ENCODE measurements at regions not wholly inside any gene's neighbourhood (a gene's known extent, or its start where the extent isn't known, plus 50 kb on each side); places are given as distances from the start of the nearest gene placed in this dataset.

- H3K27me3 Mint-ChIP-seq = no peaks in the 10 kb centered on the region
- no peak for DNase-seq
- no peak overlapping the region for H3K4me3 Mint-ChIP-seq
- no peaks in the 10 kb centered on the region for H3K4me1 Mint-ChIP-seq
- no peaks in the 10 kb centered on the region for H3K36me3 Mint-ChIP-seq
- no peaks in the 10 kb centered on the region for H3K9me3 Mint-ChIP-seq
- H3K27ac Mint-ChIP-seq = no peak overlapping the region
Observed at GRCh38 chr1:166343276-166343675, 176.5 kb upstream of the FAM78B start.

GRCh38 chr1:166350490-166350889, 183.7 kb upstream of the FAM78B start:
- no peak for DNase-seq
- Mint-ChIP-seq H3K4me3 (no peak overlapping the region), H3K27ac (no peak overlapping the region), H3K4me1 (no peaks in the 10 kb centered on the region), H3K27me3 (no peaks in the 10 kb centered on the region), H3K9me3 (no peaks in the 10 kb centered on the region), H3K36me3 (no peaks in the 10 kb centered on the region)

- H3K4me3 Mint-ChIP-seq = no peak overlapping the region
- no peaks in the 10 kb centered on the region for H3K36me3 Mint-ChIP-seq
- no peak for DNase-seq
- no peaks in the 10 kb centered on the region for H3K4me1 Mint-ChIP-seq
- no peak overlapping the region for H3K27ac Mint-ChIP-seq
- H3K27me3 Mint-ChIP-seq = no peaks in the 10 kb centered on the region
- no peaks in the 10 kb centered on the region for H3K9me3 Mint-ChIP-seq
Observed at GRCh38 chr1:166351676-166352075, 184.9 kb upstream of the FAM78B start.

- Mint-ChIP-seq H3K9me3 (no peaks in the 10 kb centered on the region), H3K27me3 (no peaks in the 10 kb centered on the region), H3K27ac (no peak overlapping the region), H3K4me1 (no peaks in the 10 kb centered on the region), H3K4me3 (no peak overlapping the region), H3K36me3 (no peaks in the 10 kb centered on the region)
- DNase-seq = no peak
Observed at GRCh38 chr1:166353213-166353612, 186.4 kb upstream of the FAM78B start.

GRCh38 chr1:166354406-166354805, 187.6 kb upstream of the FAM78B start:
- Mint-ChIP-seq H3K27me3 (no peaks in the 10 kb centered on the region), H3K27ac (no peak overlapping the region), H3K4me3 (no peak overlapping the region)

DNA sequence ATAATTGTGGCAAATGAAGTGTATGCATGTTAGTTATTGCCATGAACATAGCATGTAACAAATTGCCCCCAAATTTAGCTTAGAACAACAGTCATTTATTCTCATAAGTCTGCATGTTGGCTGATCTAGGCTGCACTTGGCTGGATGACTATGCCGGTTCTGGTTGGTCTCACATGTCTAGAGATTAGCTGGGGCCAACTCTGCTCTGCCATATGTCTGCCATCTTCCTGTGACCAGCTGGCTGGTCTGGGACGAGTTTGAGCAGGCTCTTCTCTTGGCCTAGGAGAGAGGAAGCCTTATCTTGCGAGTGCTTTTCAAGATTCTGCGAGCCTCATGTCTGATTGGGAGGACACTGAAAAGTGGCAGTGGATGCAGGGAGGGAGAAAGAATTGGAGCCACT, 198.3 kb upstream of the FAM78B start:
- no peak overlapping the region for H3K27ac Mint-ChIP-seq
- no peak overlapping the region for H3K4me3 Mint-ChIP-seq
- no peak for DNase-seq
- H3K36me3 Mint-ChIP-seq = no peaks in the 10 kb centered on the region
- peaks cover 16% of the 10 kb centered on the region for H3K27me3 Mint-ChIP-seq
- peaks cover 4% of the 10 kb centered on the region for H3K9me3 Mint-ChIP-seq
- no peaks in the 10 kb centered on the region for H3K4me1 Mint-ChIP-seq

More at GRCh38 chr1:166354406-166354805, 187.6 kb upstream of the FAM78B start:
- H3K36me3 Mint-ChIP-seq = no peaks in the 10 kb centered on the region
- no peaks in the 10 kb centered on the region for H3K9me3 Mint-ChIP-seq
- H3K4me1 Mint-ChIP-seq = no peaks in the 10 kb centered on the region
- no peak for DNase-seq

- H3K4me1 Mint-ChIP-seq = no peaks in the 10 kb centered on the region
- DNase-seq = no peak
- H3K9me3 Mint-ChIP-seq = peaks cover 3% of the 10 kb centered on the region
- no peaks in the 10 kb centered on the region for H3K36me3 Mint-ChIP-seq
- H3K27me3 Mint-ChIP-seq = peaks cover 22% of the 10 kb centered on the region
- no peak overlapping the region for H3K27ac Mint-ChIP-seq
- H3K4me3 Mint-ChIP-seq = no peak overlapping the region
Observed at GRCh38 chr1:166368030-166368429, 201.2 kb upstream of the FAM78B start.

DNA sequence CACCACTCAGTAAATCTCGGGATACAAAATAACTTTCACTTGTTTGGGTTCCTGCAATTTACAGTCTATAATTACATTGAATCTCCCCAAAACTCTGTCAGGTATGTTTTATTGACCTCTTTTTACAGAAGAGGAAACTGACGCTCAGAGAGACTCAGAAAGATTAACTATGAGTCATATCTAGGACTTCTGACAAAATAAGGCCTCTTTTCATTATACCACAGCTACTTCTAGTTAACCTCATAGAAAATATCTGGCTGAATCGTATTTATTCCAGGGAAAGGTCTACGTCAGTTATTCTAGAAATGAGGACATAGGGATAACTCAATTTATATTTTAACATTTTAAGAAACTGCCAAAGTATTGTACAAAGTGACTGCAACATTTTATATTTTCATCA, 211.1 kb upstream of the FAM78B start:
- H3K36me3 Mint-ChIP-seq = no peaks in the 10 kb centered on the region
- H3K4me1 Mint-ChIP-seq = peaks cover 3% of the 10 kb centered on the region
- no peak overlapping the region for H3K27ac Mint-ChIP-seq
- DNase-seq = no peak
- H3K27me3 Mint-ChIP-seq = peaks cover 23% of the 10 kb centered on the region
- H3K4me3 Mint-ChIP-seq = no peak overlapping the region
- no peaks in the 10 kb centered on the region for H3K9me3 Mint-ChIP-seq

DNA sequence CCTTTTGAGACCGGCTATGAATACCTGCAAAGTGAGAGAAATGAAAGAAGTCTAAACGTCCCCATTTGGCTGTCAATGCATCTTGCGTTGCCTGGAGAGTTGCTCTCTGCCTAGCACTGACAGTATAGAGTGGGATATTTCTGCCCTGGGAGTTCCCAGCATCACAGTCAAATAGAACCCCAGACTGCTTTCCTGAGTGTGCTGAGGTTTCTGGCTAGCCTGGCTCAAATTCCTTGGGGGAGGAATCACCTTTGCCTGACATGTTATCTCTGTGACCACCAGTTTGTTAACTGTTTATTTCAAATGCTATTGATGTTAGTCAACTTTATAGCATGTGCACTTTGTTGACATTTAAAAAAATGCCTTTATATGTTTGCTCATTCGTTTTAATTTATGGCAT, 212.0 kb upstream of the FAM78B start:
- Mint-ChIP-seq H3K27me3 (peaks cover 20% of the 10 kb centered on the region), H3K4me3 (no peak overlapping the region)

GRCh38 chr1:166379447-166379846, 212.6 kb upstream of the FAM78B start:
- H3K4me1 Mint-ChIP-seq = peaks cover 3% of the 10 kb centered on the region
- DNase-seq = no peak
- H3K27me3 Mint-ChIP-seq = peaks cover 20% of the 10 kb centered on the region
- H3K4me3 Mint-ChIP-seq = no peak overlapping the region
- no peaks in the 10 kb centered on the region for H3K9me3 Mint-ChIP-seq
- H3K36me3 Mint-ChIP-seq = no peaks in the 10 kb centered on the region
- no peak overlapping the region for H3K27ac Mint-ChIP-seq

More for the DNA sequence above, 212.0 kb upstream of the FAM78B start:
- no peaks in the 10 kb centered on the region for H3K9me3 Mint-ChIP-seq
- peaks cover 3% of the 10 kb centered on the region for H3K4me1 Mint-ChIP-seq
- no peaks in the 10 kb centered on the region for H3K36me3 Mint-ChIP-seq
- H3K27ac Mint-ChIP-seq = no peak overlapping the region
- DNase-seq = no peak

- no peaks in the 10 kb centered on the region for H3K4me1 Mint-ChIP-seq
- no peak overlapping the region for H3K27ac Mint-ChIP-seq
- peaks cover 12% of the 10 kb centered on the region for H3K27me3 Mint-ChIP-seq
- no peak overlapping the region for H3K4me3 Mint-ChIP-seq
- DNase-seq = no peak
- H3K36me3 Mint-ChIP-seq = no peaks in the 10 kb centered on the region
- H3K9me3 Mint-ChIP-seq = no peaks in the 10 kb centered on the region
Observed at GRCh38 chr1:166383137-166383536, 216.3 kb upstream of the FAM78B start.

DNA sequence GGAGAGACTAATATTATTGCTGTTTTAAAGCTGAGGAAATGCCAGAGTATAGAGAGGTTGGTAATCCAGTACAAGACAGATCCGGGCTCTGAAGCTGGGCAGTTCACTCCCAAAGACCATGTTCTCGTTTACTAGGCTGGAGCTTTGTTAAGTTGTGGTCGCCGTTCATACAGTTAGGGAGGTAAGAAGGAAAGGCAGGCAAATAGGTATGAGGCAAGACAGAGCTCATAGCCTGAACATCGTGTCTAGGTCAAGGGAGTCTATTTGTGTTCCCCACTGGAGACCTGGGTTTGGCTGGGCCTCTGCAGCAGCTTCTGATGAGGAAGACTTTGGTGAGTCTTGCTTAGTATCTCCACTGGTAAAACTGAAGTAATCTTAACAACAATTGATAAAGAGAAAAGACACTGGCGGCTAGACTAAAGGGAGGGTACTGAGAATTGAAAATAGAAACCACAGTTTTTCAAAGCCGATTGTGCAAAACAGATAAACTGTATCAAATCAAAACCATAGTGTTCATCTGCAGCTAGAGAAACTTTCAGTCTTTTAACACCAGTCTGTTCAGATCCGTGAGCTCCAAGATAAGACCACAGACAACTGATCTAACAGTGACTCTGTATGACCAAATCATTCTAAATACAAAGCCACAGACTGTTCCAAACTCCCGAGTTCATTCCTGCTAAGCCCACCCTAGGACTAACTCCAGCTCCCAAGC, 217.0 kb upstream of the FAM78B start:
- Mint-ChIP-seq H3K4me1 (no peaks in the 10 kb centered on the region), H3K27ac (no peak overlapping the region), H3K9me3 (no peaks in the 10 kb centered on the region), H3K4me3 (no peak overlapping the region), H3K27me3 (peaks cover 14% of the 10 kb centered on the region), H3K36me3 (no peaks in the 10 kb centered on the region)
- no peak for DNase-seq

DNA sequence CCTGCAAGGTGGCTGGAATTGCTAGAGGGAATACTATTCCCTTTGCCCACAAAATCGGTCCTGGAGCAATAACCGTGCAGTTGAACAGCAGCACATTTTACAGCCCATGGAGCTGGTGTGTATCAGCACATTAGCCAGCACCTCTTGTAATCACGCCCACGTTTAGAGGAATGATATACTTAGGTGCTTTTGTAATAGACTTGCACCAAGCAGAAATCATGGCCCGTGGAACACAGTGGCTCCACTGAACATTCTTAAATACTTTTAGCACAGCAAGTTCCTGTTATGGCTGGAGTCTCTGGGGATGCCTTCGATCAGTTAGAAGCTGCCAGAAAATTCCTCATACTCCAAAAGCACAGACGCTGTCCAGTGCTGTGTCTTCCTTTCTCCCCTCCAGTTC, 218.1 kb upstream of the FAM78B start:
- Mint-ChIP-seq H3K9me3 (no peaks in the 10 kb centered on the region), H3K27me3 (peaks cover 14% of the 10 kb centered on the region), H3K4me3 (no peak overlapping the region), H3K27ac (no peak overlapping the region), H3K36me3 (no peaks in the 10 kb centered on the region), H3K4me1 (no peaks in the 10 kb centered on the region)
- DNase-seq = no peak

GRCh38 chr1:166390366-166391033, 223.7 kb upstream of the FAM78B start:
- Mint-ChIP-seq H3K9me3 (no peaks in the 10 kb centered on the region), H3K4me1 (no peaks in the 10 kb centered on the region), H3K27ac (no peak overlapping the region), H3K36me3 (no peaks in the 10 kb centered on the region), H3K4me3 (no peak overlapping the region), H3K27me3 (peaks cover 9% of the 10 kb centered on the region)
- no peak for DNase-seq

DNA sequence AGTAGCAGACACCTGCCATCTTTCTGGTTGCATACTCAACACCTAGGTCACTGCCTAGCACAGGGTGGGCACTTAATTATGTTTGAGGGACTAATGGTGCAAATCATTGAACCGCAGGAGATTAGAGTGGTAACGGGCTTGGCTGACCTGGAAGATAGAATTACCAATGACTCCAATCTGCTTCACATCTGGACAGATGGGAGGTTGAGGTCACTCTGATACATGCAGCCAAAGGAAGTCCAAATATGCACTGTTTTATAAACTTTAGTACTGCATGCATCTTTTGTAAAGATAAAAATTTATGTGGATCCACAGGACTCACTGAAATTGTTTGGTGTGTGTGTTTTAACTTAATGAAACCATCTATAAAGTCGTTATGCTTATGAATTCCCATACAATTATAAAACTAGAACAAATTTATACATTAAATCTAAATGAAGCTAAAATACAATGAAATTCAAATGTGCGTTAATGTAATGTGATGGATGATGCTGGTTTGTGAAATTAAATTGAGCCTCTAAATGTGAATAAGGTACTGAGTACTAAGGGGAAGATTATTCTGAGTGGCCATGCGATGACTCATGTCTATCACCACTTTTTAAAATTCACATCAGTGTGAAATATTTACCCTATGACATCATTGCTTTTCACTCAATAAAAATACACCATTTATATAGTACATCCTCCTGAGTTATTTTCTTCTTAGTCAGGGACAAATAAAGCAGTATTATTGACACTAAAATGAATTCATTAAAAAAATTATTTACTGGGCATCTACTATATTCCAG, 224.7 kb upstream of the FAM78B start:
- no peak overlapping the region for H3K27ac Mint-ChIP-seq
- H3K4me3 Mint-ChIP-seq = no peak overlapping the region
- H3K9me3 Mint-ChIP-seq = no peaks in the 10 kb centered on the region
- no peaks in the 10 kb centered on the region for H3K4me1 Mint-ChIP-seq
- DNase-seq = no peak
- no peaks in the 10 kb centered on the region for H3K36me3 Mint-ChIP-seq
- H3K27me3 Mint-ChIP-seq = peaks cover 4% of the 10 kb centered on the region

Measured in activated naive CD8-positive, alpha-beta T cell treated with anti-CD3 and anti-CD28 coated beads for 36 hours (primary cell).